ENCODE measurements at regions not wholly inside any gene's neighbourhood (a gene's known extent, or its start where the extent isn't known, plus 50 kb on each side); places are given as distances from the start of the nearest gene placed in this dataset.

DNA sequence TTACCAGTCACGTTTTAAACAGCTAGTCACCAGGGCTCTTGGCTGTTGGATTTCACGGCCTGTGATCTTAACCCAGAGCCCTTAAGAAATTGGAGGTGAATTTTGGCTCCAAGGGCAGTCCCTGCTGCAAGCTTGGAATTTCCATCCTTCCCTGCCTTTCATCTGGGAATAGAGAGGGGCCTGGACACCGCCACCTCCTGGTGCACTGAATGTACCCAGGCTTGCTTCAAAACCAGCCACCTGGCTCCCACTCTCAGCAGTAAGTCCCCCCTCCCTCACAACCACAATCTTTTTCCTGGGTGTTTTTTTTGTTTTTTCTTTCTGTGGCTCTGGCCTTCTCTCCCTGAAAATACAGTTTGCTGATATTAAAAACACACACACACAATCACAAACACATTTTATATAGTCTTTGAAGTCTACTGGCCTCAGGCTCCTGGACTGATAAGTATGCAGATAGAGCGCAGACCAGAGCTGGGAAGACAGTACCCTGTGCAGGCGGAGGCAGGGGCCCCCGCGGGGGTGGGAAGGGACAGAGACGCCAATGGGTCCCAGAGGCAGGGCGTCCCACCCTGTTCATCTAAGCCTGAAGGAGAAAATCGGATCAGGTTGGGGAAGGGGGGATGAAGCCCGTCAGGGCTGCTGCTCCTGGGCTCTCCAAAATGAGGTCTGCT, 65.8 kb upstream of the IGSF21 start:
- ATAC-seq, result no peak

DNA sequence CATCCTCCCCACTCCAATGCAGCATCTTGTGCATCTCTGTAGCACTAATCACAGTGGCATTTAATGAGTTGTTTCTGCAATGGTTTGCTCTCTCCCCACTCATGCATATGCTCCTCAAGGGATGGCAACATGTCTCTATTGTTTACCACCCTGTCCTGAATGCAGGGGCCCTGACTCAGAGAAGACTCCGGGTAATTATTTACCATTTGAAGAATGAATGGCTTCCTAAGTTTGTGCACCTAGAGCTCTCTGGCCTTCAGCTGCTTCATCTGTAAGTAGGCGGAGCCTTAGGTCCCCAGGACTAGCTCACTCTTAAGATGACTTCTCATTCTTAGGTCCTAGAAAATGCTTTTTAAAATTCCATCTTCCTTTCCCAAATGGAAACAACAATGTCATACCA, 63.7 kb upstream of the IGSF21 start:
- no peak for ATAC-seq
- TF ChIP-seq OSR1 (CRISPR knock-in tag; IDR thresholded peaks at IDR 0.05) (no peak), TCF4 (CRISPR knock-in tag; IDR thresholded peaks at IDR 0.05; ENCODE audit: borderline replicate concordance) (no peak), ZFP3 (CRISPR knock-in tag; IDR thresholded peaks at IDR 0.05) (no peak), ARNTL (CRISPR knock-in tag; IDR thresholded peaks at IDR 0.05; ENCODE audit: borderline replicate concordance, low read depth) (no peak), ZNF565 (CRISPR knock-in tag; conservative IDR thresholded peaks at IDR 0.05; ENCODE audit: low read depth) (no peak), BACH2 (CRISPR knock-in tag; IDR thresholded peaks at IDR 0.05; ENCODE audit: borderline replicate concordance) (no peak), ZFP30 (CRISPR knock-in tag; IDR thresholded peaks at IDR 0.05) (no peak), ZNF70 (CRISPR knock-in tag; IDR thresholded peaks at IDR 0.05) (no peak), RARB (CRISPR knock-in tag; IDR thresholded peaks at IDR 0.05) (no peak), ZC3H10 (CRISPR knock-in tag; IDR thresholded peaks at IDR 0.05) (no peak), GLIS3 (CRISPR knock-in tag; IDR thresholded peaks at IDR 0.05) (no peak), ESRRG (CRISPR knock-in tag; IDR thresholded peaks at IDR 0.05) (no peak), SNAI2 (CRISPR knock-in tag; IDR thresholded peaks at IDR 0.05) (no peak), TOX (CRISPR knock-in tag; IDR thresholded peaks at IDR 0.05; ENCODE audit: borderline replicate concordance) (no peak)
- TF ChIP-seq, protein P1, sequence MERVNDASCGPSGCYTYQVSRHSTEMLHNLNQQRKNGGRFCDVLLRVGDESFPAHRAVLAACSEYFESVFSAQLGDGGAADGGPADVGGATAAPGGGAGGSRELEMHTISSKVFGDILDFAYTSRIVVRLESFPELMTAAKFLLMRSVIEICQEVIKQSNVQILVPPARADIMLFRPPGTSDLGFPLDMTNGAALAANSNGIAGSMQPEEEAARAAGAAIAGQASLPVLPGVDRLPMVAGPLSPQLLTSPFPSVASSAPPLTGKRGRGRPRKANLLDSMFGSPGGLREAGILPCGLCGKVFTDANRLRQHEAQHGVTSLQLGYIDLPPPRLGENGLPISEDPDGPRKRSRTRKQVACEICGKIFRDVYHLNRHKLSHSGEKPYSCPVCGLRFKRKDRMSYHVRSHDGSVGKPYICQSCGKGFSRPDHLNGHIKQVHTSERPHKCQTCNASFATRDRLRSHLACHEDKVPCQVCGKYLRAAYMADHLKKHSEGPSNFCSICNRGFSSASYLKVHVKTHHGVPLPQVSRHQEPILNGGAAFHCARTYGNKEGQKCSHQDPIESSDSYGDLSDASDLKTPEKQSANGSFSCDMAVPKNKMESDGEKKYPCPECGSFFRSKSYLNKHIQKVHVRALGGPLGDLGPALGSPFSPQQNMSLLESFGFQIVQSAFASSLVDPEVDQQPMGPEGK (CRISPR knock-in tag; IDR thresholded peaks at IDR 0.05; ENCODE audit: borderline replicate concordance), result no peak
- TF ChIP-seq, protein P2, sequence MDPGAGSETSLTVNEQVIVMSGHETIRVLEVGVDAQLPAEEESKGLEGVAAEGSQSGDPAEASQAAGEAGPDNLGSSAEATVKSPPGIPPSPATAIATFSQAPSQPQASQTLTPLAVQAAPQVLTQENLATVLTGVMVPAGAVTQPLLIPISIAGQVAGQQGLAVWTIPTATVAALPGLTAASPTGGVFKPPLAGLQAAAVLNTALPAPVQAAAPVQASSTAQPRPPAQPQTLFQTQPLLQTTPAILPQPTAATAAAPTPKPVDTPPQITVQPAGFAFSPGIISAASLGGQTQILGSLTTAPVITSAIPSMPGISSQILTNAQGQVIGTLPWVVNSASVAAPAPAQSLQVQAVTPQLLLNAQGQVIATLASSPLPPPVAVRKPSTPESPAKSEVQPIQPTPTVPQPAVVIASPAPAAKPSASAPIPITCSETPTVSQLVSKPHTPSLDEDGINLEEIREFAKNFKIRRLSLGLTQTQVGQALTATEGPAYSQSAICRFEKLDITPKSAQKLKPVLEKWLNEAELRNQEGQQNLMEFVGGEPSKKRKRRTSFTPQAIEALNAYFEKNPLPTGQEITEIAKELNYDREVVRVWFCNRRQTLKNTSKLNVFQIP (CRISPR knock-in tag; IDR thresholded peaks at IDR 0.05; ENCODE audit: borderline replicate concordance, low read depth), result no peak
- TF ChIP-seq, protein P3, sequence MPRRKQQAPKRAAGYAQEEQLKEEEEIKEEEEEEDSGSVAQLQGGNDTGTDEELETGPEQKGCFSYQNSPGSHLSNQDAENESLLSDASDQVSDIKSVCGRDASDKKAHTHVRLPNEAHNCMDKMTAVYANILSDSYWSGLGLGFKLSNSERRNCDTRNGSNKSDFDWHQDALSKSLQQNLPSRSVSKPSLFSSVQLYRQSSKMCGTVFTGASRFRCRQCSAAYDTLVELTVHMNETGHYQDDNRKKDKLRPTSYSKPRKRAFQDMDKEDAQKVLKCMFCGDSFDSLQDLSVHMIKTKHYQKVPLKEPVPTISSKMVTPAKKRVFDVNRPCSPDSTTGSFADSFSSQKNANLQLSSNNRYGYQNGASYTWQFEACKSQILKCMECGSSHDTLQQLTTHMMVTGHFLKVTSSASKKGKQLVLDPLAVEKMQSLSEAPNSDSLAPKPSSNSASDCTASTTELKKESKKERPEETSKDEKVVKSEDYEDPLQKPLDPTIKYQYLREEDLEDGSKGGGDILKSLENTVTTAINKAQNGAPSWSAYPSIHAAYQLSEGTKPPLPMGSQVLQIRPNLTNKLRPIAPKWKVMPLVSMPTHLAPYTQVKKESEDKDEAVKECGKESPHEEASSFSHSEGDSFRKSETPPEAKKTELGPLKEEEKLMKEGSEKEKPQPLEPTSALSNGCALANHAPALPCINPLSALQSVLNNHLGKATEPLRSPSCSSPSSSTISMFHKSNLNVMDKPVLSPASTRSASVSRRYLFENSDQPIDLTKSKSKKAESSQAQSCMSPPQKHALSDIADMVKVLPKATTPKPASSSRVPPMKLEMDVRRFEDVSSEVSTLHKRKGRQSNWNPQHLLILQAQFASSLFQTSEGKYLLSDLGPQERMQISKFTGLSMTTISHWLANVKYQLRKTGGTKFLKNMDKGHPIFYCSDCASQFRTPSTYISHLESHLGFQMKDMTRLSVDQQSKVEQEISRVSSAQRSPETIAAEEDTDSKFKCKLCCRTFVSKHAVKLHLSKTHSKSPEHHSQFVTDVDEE (CRISPR knock-in tag; IDR thresholded peaks at IDR 0.05), result no peak
- TF ChIP-seq, protein P4, sequence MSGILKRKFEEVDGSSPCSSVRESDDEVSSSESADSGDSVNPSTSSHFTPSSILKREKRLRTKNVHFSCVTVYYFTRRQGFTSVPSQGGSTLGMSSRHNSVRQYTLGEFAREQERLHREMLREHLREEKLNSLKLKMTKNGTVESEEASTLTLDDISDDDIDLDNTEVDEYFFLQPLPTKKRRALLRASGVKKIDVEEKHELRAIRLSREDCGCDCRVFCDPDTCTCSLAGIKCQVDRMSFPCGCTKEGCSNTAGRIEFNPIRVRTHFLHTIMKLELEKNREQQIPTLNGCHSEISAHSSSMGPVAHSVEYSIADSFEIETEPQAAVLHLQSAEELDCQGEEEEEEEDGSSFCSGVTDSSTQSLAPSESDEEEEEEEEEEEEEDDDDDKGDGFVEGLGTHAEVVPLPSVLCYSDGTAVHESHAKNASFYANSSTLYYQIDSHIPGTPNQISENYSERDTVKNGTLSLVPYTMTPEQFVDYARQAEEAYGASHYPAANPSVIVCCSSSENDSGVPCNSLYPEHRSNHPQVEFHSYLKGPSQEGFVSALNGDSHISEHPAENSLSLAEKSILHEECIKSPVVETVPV (CRISPR knock-in tag; IDR thresholded peaks at IDR 0.05), result no peak

More for the DNA sequence above, 65.8 kb upstream of the IGSF21 start:
- TF ChIP-seq TOX (CRISPR knock-in tag; IDR thresholded peaks at IDR 0.05; ENCODE audit: borderline replicate concordance) (no peak), ZC3H10 (CRISPR knock-in tag; IDR thresholded peaks at IDR 0.05) (no peak), ARNTL (CRISPR knock-in tag; IDR thresholded peaks at IDR 0.05; ENCODE audit: borderline replicate concordance, low read depth) (no peak), CSDC2 (CRISPR knock-in tag; IDR thresholded peaks at IDR 0.05) (no peak), ESRRG (CRISPR knock-in tag; IDR thresholded peaks at IDR 0.05) (no peak), ZNF8 (CRISPR knock-in tag; IDR thresholded peaks at IDR 0.05) (no peak), ZNF70 (CRISPR knock-in tag; IDR thresholded peaks at IDR 0.05) (no peak)
- TF ChIP-seq, protein P2 (CRISPR knock-in tag; IDR thresholded peaks at IDR 0.05; ENCODE audit: borderline replicate concordance, low read depth), result no peak

DNA sequence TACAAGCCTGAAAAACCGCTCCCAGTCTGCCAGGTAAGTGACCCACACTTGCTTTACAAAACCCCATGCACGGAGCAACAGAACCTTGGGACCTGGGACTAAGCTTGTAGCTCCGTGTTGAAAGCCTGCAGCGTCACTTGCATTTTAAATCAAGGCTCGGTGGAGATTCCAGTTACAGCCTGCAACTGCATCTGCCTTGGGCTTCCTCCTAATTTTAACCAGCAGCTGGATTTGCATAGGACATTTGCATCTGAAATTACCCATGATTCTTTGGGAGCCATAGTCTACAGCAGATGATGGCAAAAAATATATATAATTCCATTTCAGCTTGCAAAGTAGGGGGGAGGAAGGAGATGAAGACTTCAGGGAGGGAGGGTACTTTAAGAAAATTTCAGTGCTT, 62.4 kb upstream of the IGSF21 start:
- ATAC-seq, result no peak
- TF ChIP-seq ARNTL (CRISPR knock-in tag; IDR thresholded peaks at IDR 0.05; ENCODE audit: borderline replicate concordance, low read depth), result no peak
- no peak for TF ChIP-seq ISL1 (CRISPR knock-in tag; IDR thresholded peaks at IDR 0.05)
- no peak for TF ChIP-seq RARB (CRISPR knock-in tag; IDR thresholded peaks at IDR 0.05)
- no peak for TF ChIP-seq PPARA (CRISPR knock-in tag; IDR thresholded peaks at IDR 0.05; ENCODE audit: borderline replicate concordance)
- TF ChIP-seq, protein P5, sequence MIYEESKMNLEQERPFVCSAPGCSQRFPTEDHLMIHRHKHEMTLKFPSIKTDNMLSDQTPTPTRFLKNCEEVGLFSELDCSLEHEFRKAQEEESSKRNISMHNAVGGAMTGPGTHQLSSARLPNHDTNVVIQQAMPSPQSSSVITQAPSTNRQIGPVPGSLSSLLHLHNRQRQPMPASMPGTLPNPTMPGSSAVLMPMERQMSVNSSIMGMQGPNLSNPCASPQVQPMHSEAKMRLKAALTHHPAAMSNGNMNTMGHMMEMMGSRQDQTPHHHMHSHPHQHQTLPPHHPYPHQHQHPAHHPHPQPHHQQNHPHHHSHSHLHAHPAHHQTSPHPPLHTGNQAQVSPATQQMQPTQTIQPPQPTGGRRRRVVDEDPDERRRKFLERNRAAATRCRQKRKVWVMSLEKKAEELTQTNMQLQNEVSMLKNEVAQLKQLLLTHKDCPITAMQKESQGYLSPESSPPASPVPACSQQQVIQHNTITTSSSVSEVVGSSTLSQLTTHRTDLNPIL (CRISPR knock-in tag; IDR thresholded peaks at IDR 0.05; ENCODE audit: low read depth), result no peak
- no peak for TF ChIP-seq OSR1 (CRISPR knock-in tag; IDR thresholded peaks at IDR 0.05)
- TF ChIP-seq SNAI2 (CRISPR knock-in tag; IDR thresholded peaks at IDR 0.05), result no peak
- no peak for TF ChIP-seq ZNF565 (CRISPR knock-in tag; conservative IDR thresholded peaks at IDR 0.05; ENCODE audit: low read depth)
- TF ChIP-seq BACH2 (CRISPR knock-in tag; IDR thresholded peaks at IDR 0.05; ENCODE audit: borderline replicate concordance), result no peak
- TF ChIP-seq, protein P3 (CRISPR knock-in tag; IDR thresholded peaks at IDR 0.05), result no peak
- no peak for TF ChIP-seq ZFP3 (CRISPR knock-in tag; IDR thresholded peaks at IDR 0.05)
